ENCODE measurements at regions not wholly inside any gene's neighbourhood (a gene's known extent, or its start where the extent isn't known, plus 50 kb on each side); places are given as distances from the start of the nearest gene placed in this dataset.

DNA sequence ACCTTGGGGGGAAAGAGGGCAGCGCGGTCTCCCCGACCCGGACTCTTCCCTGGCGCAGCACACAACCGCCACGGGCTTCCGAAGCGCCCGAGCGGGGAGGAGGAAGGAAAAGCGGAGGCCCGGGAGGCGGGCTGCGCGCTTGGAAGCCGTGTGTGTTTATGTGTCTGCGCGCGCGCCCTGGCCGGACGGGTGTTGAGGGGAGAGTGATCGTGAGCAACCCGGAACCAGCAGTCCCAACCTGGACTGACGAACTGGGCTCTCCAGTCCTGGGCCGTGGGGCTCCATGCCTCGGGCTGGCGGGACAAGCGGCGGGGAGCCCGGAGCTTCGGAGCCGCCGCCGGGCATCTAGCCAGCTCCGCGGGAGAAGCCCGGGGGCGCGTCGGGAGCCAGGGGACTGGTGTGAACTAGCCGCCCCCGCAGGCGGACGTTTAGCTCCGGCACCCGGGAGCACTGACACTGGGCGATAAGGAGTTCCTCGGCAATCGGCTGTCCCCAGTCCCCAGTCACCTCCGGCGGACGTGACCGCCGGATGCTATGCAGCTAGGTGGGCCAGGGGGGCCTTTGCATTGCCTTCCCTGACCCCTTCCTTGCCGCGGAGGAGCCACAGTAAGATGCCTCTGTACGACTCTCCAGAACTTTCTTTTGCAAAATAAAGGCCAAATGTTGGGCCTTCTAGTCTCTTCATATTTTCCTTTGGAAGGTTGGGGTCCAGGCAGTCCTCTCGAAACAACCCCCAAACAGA is 74.8 kb upstream of the BCOR start:
- in situ Hi-C loops (cut with HindIII; ENCODE audit: low pct_unique_long_range_greater_than_20kb, low sequenced_read_pairs) = no loop called here
- DNase-seq (ENCODE audit: low read depth) = no peak

DNA sequence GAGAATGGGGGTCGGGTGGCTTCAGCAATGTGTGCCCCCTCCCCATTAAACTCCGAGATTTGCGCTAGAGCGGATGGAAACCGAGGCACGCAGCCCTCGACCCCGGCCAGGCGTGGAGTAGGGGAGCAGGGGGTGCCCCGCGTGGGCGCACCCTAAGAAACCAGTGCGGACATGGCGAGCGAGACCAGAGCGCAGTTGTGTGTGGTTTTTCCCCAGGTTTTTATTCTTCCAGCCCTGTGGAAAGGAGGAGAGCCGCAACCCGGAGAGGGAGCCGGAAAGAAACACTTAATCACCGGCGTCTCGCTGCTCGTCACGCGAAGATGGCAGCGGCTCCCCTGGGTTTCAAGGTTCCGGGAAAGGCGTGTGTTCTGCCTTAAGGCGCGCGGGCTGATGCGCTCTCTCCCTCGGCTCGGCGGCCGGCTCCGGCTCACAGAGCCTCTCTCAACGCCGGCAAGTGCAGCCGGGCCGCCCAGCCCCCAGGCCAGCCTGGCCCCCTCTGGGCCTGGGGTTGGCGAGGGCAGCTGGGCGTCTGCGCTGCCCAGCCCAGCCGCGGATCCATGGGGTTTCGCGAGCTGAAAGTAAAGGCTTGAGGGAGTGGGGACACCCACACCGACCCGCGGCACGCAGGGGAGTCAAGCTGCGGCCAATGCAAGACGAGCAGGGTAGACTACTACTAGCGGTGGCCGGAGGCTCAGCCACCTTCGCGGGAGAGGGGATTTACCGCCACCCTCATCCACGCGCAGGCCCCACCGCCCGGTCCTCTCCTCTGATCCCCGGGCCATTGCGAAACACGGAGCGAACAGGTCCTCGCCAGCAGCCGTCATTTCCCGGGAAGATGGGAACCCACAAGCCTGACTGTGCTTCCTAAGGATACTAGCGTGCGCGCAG is 74.0 kb upstream of the BCOR start:
- in situ Hi-C loops (cut with HindIII; ENCODE audit: low pct_unique_long_range_greater_than_20kb, low sequenced_read_pairs) = no loop called here
- DNase-seq (ENCODE audit: low read depth) = no peak

DNA sequence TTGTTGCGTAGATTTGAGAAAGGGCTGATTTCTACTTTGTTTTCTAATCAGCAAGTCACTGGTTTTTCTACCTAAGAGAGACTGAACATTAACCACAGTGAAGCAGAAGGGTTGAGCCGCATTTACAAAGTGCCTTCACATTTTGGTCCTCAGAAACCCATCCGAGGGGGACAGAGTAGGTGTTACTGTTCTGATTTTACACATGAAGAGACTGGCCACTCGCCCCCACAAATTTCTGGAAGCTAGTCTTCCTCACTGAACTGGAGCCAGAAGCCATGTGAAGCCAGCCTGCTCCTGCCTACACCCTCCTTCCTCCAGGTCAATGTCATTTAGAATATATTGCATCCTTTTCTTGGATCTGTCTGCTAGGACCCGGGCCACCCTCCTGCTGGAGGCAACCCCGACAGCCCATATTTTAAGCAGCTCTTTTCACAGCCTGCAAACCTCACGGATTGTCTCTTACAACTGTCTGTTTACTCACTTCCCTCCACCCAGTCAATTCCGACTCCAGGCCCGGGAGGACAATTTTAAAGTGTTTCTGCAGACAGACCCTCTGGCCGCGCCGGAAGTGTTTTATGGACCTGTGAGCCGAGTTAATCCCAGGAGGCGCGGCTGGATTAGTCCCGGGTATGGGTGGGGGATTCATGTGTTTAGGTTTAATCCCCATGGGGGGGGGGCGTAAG is 73.2 kb upstream of the BCOR start:
- DNase-seq (ENCODE audit: low read depth) = no peak
- in situ Hi-C loops (cut with HindIII; ENCODE audit: low pct_unique_long_range_greater_than_20kb, low sequenced_read_pairs) = no loop called here

DNA sequence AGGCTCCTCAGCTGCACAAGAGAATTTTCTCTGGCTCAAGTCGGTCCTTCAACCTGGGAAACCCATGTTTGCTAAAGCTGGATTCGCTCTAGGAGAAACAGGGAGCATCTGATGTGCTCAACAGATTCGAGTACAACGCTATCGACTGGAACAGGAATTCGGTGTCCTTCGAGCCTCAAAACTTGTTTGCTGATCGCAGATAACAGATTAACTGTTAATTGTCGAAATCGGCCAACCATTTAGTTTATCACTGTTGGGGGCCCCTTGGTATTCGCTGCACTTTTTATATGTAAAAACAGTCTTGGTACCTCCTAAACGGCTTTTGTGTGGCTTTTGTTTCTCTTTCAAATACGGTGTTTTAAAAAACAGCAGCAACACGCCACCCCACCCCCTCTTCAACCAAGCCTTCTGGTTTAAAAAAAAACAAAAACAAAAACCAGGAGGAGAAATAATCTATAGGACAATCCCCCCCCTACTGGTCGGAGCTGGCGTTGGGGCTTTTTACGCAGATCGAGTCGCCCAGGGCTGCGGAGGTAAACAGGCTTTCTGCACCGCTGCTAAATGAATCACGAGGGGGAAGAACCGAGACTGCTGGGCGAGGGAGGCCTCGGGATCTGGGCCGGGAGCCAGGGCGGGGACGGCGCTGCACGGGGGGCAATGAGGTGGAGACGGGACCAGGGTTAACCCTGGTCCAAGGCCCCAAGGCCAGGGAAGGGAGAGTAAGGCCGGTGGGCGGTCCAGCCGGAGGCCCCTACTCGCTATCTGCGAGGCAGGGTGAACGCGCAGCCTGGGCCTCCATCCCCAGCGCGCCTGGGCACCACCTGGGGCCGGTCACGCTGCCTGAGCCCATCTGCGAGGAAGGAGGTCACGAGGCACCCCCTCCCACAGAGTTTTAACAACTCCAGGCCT is 71.7 kb upstream of the BCOR start:
- peak; percentile 89 for DNase-seq (ENCODE audit: low read depth)
- in situ Hi-C loops (cut with HindIII; ENCODE audit: low pct_unique_long_range_greater_than_20kb, low sequenced_read_pairs) = no loop called here

DNA sequence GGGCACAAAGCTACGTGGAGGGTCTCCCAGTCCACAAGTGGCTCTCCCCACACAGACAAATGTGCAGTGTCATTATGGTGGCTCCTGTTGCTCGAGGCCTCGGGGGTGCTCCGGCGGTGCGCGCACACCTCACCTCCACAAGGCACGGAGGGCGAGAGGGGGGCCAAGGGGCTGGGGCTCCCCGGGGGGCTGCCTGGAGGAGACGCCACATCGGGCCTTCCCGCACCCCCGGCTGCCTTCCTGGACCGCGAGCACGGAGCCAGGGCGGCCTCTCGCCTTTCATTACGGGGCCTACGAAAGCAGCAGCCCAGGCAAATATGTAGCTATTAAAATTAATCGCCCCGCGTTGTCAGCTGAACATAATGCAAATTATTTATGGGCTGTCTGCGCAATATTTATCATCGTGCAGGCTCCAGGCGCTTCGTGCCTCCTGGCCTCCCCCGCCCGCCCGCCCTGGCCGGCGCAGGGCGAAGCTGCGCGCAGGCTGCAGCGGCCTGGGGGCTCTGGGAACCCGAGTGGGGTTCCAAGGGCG is 70.8 kb upstream of the BCOR start:
- DNase-seq (ENCODE audit: low read depth) = no peak
- in situ Hi-C loops (cut with HindIII; ENCODE audit: low pct_unique_long_range_greater_than_20kb, low sequenced_read_pairs) = no loop called here

DNA sequence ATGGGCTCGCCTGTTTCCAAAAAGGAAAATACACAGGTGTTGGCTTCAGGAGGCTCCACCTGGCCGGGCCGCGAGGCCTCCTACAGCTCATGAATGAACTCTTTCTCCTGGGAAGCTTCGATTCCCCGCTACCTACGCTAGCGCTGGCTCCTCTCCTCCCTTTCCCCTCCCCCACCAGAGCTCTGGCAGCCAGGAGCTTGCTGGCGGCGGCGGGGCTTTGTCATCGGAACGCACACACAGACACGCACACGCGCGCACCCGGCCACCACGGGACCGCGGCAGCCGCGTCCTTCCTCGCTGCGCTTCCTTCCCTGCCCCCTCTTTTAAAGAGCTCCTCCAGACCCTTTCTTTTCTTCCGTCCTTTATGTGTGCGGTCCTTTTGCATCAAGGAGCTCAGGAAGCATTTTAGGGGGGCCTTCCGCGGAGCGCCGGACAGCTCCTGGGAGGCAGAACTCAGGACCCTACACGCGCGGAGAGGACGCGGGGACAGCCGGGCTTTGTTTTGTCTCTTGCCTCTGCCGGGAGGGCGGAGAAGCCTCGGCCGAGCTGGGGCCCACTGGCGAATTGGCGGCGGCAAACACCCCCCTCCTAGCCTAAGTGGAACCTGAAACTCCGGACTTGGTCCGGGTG is 70.2 kb upstream of the BCOR start:
- in situ Hi-C loops (cut with HindIII; ENCODE audit: low pct_unique_long_range_greater_than_20kb, low sequenced_read_pairs) = no loop called here

DNA sequence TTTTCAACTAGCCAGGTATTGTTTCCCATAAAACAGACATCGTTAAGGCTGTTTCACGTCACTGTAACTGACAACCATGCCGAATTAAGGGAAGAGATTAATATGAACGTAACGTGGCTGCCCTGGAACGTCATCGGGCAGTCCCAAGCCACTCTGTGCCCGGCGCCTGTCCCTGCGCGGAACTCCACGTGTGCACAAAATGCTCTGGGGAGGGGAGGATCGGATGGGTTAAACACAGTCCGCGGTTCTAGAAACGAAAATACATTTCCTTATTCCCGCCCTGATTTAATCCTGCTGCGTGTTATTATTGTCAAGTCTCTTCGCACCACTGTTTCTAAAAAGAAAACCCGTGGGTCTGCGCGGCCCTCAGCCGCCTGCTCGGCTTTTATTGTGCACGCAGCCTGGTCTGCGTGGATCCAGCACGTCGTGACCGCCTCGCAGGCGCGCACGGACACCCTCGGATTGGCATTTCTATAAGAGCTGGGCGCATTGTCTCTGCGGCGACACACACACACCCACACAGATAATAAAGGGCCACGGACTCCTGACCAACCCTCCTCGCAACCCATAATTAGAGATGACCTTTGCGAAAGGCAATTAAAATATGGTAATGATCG is 69.6 kb upstream of the BCOR start:
- DNase-seq (ENCODE audit: low read depth) = no peak
- in situ Hi-C loops (cut with HindIII; ENCODE audit: low pct_unique_long_range_greater_than_20kb, low sequenced_read_pairs) = no loop called here

More for the DNA sequence above, 70.2 kb upstream of the BCOR start:
- DNase-seq (ENCODE audit: low read depth) = no peak

DNA sequence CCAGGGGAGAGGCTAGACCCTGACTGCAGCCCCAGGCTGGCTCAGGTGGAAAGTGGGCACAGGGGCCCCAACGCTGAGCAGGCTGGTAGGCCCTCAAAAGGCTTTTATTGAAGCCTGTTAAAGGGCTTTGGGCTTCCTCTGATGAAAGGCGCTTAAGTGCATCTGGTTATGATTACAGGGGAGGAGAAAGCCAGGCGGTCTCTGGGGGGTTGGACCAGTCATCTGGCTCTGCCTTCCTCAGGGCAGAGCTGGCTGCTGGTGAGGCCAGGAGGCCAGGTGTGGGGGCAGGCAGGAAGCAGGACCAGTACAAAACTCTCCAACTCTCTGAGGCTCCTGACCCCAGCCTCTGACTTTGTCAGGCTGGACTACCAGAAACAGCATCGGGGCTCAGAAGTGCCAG is 68.8 kb upstream of the BCOR start:
- in situ Hi-C loops (cut with HindIII; ENCODE audit: low pct_unique_long_range_greater_than_20kb, low sequenced_read_pairs) = no loop called here
- no peak for DNase-seq (ENCODE audit: low read depth)

DNA sequence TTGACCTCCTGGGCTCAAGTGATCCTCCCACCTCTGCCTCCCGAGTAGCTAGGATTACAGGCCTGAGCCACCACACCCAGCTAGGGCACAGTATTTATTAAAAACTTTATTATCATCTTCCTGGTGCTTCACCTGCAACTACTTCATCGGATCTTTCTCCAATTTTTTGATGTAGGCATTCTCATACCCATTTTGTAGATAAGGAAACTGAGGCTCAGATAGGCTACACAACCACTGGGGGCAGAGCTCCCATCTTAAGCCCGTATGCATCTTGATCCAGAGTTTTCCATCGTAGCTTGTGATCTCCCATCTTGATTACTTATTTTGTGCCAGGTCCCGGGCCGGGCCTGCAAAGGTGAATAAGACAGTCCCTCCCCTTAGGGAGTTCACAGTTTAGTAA is 68.1 kb upstream of the BCOR start:
- no peak for DNase-seq (ENCODE audit: low read depth)
- in situ Hi-C loops (cut with HindIII; ENCODE audit: low pct_unique_long_range_greater_than_20kb, low sequenced_read_pairs) = no loop called here

DNA sequence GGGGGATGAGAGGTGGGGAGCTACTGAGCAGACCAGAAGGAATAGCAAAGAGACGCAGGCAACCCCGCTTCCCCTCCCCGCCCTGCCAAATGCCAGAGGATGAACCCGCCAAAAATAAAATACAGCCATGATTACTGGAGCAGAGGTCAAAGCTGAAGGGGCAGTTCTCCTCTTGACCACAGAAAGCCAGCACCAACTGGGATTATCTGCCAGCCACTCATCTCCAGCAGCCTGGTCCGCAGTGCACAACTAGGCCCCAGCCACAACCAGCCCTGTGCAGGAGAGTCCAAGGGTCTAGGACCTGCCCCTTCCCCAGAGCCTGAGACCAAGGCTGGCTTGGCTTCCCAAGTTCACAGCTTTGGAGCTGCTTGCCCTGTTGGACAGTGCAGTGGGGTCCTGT is 67.4 kb upstream of the BCOR start:
- in situ Hi-C loops (cut with HindIII; ENCODE audit: low pct_unique_long_range_greater_than_20kb, low sequenced_read_pairs) = no loop called here
- no peak for DNase-seq (ENCODE audit: low read depth)

DNA sequence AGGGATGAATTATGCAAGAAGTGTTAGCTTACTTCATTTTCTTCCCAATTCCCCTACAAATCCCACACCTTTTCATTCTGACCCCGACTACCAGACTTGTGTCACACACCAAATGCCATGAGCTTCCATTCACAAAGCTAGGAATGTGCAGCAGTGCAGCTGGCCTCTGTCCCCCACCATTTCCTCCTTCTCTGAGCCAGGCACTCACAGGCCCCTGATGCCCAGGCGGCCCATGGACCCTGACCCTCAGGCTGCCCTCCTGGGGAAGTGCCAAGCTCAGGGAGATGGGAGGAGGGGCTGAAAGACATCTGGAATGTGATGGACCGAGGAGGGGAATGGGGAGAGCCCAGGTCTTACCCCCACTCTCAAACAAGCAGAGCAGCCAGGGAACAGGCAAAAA is 67.0 kb upstream of the BCOR start:
- in situ Hi-C loops (cut with HindIII; ENCODE audit: low pct_unique_long_range_greater_than_20kb, low sequenced_read_pairs) = no loop called here

DNA sequence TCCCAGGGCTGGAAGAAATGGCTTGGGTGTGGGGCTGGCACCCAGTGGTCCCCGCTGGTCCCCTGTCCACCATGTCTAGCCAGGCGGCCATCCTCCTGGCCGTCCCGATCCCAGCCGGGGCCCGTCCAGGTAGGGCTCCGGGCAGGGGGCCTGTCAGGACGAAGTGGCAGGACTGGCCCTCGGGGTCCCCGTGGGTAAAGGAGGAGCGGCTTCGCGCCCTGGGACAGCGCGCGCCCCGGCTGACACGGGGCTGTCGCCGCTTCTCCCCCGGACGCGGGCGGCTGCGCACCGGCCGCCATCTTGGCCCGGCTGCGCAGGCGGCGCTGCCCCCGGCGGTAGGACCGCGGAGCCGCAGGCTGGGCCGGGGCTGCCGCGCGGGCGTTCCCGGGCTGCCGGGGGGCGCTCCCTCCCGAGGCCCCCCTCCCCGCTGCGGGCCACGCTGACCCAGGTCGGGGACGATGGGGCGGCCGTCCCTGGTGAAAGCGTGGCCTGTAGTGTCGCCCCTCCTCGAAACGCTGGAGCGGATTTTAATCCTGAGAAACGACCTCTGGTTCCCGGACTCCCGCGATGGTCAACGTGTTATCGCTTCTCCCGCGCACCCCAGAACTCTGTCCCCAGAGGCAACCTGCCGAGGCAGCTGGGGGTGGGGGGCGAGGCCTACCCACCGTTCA is 60.4 kb upstream of the BCOR start:
- DNase-seq (ENCODE audit: low read depth) = peak; percentile 51
- in situ Hi-C loops (cut with HindIII; ENCODE audit: low pct_unique_long_range_greater_than_20kb, low sequenced_read_pairs) = no loop called here

More for the DNA sequence above, 67.0 kb upstream of the BCOR start:
- no peak for DNase-seq (ENCODE audit: low read depth)

DNA sequence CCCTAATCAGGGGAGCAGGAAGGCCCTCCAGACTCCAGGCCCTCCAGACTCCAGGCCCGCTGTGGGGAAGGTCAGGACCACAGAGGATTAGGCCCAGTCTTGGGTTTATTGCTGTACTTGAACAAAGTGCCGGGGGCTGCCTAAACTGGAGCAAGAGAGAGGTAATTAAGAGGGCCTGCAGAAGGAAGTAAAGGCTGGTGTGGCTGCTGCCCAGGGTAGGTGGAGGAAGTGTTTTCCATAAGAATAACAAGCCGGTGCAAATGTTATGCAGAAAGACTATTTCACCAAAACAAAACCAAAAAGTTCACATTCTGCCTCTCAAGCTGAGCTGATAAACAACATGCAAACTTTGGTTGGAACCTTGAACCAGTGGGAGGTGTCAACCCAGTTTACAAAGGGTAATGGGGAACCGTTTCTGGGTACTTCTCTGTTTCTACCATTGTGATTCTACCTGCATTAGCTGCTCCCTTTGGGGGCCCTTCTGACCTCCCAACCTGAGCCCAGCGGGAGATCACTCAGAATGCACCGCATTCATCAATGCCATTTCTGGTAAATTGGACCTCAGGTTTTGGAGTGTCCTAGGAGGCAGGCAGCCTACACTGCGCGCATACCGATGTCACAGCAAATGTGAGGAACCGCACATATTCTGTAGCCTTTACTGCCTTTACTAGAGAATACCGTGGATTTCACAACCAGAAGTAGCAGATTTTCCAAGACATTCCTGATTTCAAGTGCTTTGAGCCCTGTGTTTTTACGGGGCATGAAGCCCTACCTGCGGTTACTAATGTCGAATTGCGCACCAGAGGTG is 59.7 kb upstream of the BCOR start:
- in situ Hi-C loops (cut with HindIII; ENCODE audit: low pct_unique_long_range_greater_than_20kb, low sequenced_read_pairs) = no loop called here

DNA sequence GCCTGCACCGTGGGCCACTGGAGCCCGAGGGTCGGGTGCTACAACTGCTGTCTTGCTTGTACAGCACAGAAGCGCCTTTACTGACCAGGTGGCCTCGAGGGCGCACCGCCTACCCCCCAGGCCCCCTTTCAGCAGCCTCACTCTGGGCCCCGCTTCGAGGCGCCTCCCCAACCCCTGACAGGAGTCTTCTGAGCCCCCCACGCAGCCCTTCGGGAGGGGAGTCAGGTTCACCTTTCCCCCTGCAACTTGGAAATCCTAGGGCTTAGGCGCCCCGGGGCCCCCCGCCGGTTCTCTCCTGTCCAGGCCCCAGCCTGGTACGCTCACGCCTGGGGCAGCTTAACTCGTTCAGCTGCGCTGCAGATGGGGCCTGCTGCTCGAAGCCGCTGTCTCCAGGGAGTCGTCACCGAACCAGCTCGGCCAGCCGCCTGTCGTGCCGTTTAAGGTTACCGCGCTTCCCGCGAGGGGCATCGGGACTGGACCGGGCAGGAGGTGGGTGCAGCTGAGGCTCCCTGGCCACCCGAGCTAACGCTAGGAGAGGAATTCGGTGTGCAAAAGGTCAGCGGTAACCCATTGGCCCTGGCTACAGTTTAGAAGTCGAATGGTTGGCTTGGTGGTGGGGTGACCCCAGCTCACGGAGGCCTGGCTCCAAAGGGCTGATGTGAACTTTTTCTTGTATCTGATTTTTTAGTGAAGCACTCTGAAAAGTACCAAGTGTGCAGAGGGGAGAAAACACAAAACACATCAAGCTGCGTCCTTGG is 58.9 kb upstream of the BCOR start:
- no peak for DNase-seq (ENCODE audit: low read depth)
- in situ Hi-C loops (cut with HindIII; ENCODE audit: low pct_unique_long_range_greater_than_20kb, low sequenced_read_pairs) = no loop called here

More for the DNA sequence above, 59.7 kb upstream of the BCOR start:
- no peak for DNase-seq (ENCODE audit: low read depth)
